ENCODE measurements at regions not wholly inside any gene's neighbourhood (a gene's known extent, or its start where the extent isn't known, plus 50 kb on each side); places are given as distances from the start of the nearest gene placed in this dataset.

DNA sequence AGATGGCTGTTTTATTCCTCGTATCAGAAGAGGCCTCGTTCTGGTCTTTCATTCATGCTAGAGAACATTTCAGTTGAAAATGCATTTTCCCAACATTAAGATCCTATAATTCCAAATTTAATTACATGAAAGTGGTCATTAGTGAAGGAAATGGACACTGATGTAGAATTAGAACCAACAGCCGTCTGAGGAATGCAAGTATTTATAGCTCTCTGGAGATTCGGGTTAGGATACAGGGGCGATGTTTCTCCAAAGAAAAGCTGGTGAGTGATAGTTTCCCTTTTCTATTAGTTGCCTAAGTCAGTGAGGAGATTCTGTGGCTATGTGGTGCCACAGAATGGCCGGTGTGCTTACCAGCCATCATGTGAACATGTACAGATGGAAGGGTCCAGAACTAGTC is 109.0 kb upstream of the IL12A start:
- Histone ChIP-seq H3K27me3 (ENCODE audit: insufficient read depth, low read depth, low read length) (no peaks in the 10 kb centered on the region), H3K79me2 (replicated peaks; ENCODE audit: insufficient read depth, low read length) (no peaks in the 10 kb centered on the region), H2AFZ (ENCODE audit: low read depth, low read length) (no peak overlapping the region), H3K4me3 (ENCODE audit: low read length) (no peak overlapping the region), H3K36me3 (ENCODE audit: insufficient read depth, low read length) (no peaks in the 10 kb centered on the region), H3K9me3 (ENCODE audit: low read length) (no peaks in the 10 kb centered on the region), H3K4me2 (ENCODE audit: low read length) (no peak overlapping the region), H3K27ac (ENCODE audit: low read length) (no peak overlapping the region), H3F3A (ENCODE audit: insufficient read depth, low read length, poor library complexity, severe bottlenecking) (no peaks in the 10 kb centered on the region), H3K9ac (ENCODE audit: low read length) (no peak overlapping the region), H3K9me2 (ENCODE audit: insufficient read depth, low read length) (no peaks in the 10 kb centered on the region), H4K20me1 (ENCODE audit: insufficient read depth) (no peaks in the 10 kb centered on the region)
- no peak for TF ChIP-seq MXI1 (conservative IDR thresholded peaks at IDR 0.05; ENCODE audit: poor library complexity, severe bottlenecking)
- TF ChIP-seq SMC3 (conservative IDR thresholded peaks at IDR 0.05; ENCODE audit: poor library complexity) = no peak
- TF ChIP-seq TAF1 (IDR thresholded peaks at IDR 0.05; ENCODE audit: low read depth) = no peak
- TF ChIP-seq EZH2 (IDR thresholded peaks at IDR 0.05; ENCODE audit: borderline replicate concordance, insufficient read depth, low read length, poor library complexity, severe bottlenecking) = no peak
- TF ChIP-seq POLR2AphosphoS5 (IDR thresholded peaks at IDR 0.05) = no peak

DNA sequence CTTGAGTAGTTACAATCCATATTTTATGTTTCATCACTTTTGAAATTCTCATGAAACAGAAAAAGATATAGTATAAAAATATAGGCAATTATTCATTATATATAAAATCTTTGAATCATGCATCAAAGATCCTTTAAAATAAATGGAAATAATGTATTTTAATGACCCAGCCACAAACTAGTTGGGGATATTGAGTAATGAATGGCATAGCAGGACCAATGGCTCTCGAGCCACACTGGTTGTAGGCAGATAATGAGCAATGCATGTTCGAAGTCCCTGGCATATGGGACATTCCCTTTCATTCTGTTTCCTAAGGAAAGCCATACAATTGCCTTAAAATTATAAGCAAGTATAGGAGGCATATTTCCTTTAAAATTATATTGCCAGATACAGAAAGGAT is 107.4 kb upstream of the IL12A start:
- Histone ChIP-seq H3K9me2 (ENCODE audit: insufficient read depth, low read length) (no peaks in the 10 kb centered on the region), H3K27ac (ENCODE audit: low read length) (no peak overlapping the region), H3K4me3 (ENCODE audit: low read length) (no peak overlapping the region)

More for the DNA sequence above, 107.4 kb upstream of the IL12A start:
- Histone ChIP-seq H3K9ac (ENCODE audit: low read length) (no peak overlapping the region), H3K27me3 (ENCODE audit: insufficient read depth, low read depth, low read length) (no peaks in the 10 kb centered on the region), H3F3A (ENCODE audit: insufficient read depth, low read length, poor library complexity, severe bottlenecking) (no peaks in the 10 kb centered on the region), H3K9me3 (ENCODE audit: low read length) (no peaks in the 10 kb centered on the region), H3K4me2 (ENCODE audit: low read length) (no peak overlapping the region), H4K20me1 (ENCODE audit: insufficient read depth) (no peaks in the 10 kb centered on the region), H2AFZ (ENCODE audit: low read depth, low read length) (no peak overlapping the region), H3K36me3 (ENCODE audit: insufficient read depth, low read length) (no peaks in the 10 kb centered on the region), H3K79me2 (replicated peaks; ENCODE audit: insufficient read depth, low read length) (no peaks in the 10 kb centered on the region)
- TF ChIP-seq EZH2 (IDR thresholded peaks at IDR 0.05; ENCODE audit: borderline replicate concordance, insufficient read depth, low read length, poor library complexity, severe bottlenecking) = no peak
- TF ChIP-seq, protein P1, sequence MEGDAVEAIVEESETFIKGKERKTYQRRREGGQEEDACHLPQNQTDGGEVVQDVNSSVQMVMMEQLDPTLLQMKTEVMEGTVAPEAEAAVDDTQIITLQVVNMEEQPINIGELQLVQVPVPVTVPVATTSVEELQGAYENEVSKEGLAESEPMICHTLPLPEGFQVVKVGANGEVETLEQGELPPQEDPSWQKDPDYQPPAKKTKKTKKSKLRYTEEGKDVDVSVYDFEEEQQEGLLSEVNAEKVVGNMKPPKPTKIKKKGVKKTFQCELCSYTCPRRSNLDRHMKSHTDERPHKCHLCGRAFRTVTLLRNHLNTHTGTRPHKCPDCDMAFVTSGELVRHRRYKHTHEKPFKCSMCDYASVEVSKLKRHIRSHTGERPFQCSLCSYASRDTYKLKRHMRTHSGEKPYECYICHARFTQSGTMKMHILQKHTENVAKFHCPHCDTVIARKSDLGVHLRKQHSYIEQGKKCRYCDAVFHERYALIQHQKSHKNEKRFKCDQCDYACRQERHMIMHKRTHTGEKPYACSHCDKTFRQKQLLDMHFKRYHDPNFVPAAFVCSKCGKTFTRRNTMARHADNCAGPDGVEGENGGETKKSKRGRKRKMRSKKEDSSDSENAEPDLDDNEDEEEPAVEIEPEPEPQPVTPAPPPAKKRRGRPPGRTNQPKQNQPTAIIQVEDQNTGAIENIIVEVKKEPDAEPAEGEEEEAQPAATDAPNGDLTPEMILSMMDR (IDR thresholded peaks at IDR 0.05; ENCODE audit: poor library complexity, severe bottlenecking) = no peak
- TF ChIP-seq MXI1 (conservative IDR thresholded peaks at IDR 0.05; ENCODE audit: poor library complexity, severe bottlenecking) = no peak
- TF ChIP-seq, protein P2, sequence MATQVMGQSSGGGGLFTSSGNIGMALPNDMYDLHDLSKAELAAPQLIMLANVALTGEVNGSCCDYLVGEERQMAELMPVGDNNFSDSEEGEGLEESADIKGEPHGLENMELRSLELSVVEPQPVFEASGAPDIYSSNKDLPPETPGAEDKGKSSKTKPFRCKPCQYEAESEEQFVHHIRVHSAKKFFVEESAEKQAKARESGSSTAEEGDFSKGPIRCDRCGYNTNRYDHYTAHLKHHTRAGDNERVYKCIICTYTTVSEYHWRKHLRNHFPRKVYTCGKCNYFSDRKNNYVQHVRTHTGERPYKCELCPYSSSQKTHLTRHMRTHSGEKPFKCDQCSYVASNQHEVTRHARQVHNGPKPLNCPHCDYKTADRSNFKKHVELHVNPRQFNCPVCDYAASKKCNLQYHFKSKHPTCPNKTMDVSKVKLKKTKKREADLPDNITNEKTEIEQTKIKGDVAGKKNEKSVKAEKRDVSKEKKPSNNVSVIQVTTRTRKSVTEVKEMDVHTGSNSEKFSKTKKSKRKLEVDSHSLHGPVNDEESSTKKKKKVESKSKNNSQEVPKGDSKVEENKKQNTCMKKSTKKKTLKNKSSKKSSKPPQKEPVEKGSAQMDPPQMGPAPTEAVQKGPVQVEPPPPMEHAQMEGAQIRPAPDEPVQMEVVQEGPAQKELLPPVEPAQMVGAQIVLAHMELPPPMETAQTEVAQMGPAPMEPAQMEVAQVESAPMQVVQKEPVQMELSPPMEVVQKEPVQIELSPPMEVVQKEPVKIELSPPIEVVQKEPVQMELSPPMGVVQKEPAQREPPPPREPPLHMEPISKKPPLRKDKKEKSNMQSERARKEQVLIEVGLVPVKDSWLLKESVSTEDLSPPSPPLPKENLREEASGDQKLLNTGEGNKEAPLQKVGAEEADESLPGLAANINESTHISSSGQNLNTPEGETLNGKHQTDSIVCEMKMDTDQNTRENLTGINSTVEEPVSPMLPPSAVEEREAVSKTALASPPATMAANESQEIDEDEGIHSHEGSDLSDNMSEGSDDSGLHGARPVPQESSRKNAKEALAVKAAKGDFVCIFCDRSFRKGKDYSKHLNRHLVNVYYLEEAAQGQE (IDR thresholded peaks at IDR 0.05; ENCODE audit: borderline replicate concordance) = no peak
- TF ChIP-seq POLR2AphosphoS5 (IDR thresholded peaks at IDR 0.05) = no peak

All from neural cell (in vitro differentiated cells).